ENCODE measurements at regions not wholly inside any gene's neighbourhood (a gene's known extent, or its start where the extent isn't known, plus 50 kb on each side); places are given as distances from the start of the nearest gene placed in this dataset.

DNA sequence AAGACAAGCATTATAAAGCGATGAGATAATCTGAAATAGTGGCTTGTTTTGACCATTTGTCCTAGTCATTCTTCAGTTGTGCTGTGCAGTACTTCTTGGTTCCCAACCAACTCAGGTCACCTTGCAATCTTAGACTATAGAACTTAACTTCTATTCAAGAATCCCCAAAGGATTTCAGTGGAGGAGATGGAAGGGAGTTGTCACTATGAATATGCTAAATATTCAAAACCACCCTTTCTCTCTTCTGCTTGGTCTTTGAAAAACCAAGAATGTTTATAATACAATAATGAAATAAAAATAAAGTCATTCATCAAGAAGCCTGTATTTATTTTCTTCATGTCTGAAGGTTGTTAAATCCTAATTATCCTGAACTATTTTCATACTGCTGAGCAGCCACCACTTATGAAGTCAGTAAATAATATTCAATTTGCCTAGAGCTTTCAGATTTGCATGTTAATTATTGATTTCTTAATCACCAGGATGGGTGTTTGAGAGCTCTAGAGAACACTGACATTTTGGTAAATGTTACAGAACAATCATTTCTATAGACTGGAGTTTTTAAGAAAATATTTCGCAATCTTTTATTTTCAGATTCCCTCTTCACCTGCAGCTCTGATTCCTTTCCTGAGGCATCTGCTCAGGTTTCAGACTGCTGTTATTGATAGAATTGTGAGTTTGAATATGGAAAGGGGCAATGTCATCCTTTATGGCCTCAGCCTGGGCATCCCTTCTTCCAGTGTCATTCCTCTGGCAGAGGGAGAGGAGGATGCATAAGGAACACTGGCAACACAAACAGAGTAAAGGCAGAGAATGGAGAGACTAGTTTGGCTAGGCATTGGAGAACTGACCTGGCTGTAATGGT, 91.5 kb upstream of the USP47 start:
- TF ChIP-seq GABPA (IDR thresholded peaks at IDR 0.05; ENCODE audit: low read depth) (no peak), CTCF (IDR thresholded peaks at IDR 0.05) (no peak), POLR2AphosphoS5 (IDR thresholded peaks at IDR 0.05; ENCODE audit: low read depth, low read length) (no peak), EZH2phosphoT487 (IDR thresholded peaks at IDR 0.05; ENCODE audit: borderline replicate concordance, low read depth) (no peak), RCOR1 (IDR thresholded peaks at IDR 0.05; ENCODE audit: low read length) (no peak)

All from SK-N-SH (cell line).